K562 (cell line): ENCODE measurements at regions not wholly inside any gene's neighbourhood (a gene's known extent, or its start where the extent isn't known, plus 50 kb on each side); places are given as distances from the start of the nearest gene placed in this dataset.

Source experiments
- CTCF ChIP-seq, 3 experiments: IDR thresholded peaks in 2 of 3; conservative IDR thresholded peaks in 1 of 3; 2 replicates each; pipeline ENCODE4 v1.5.1; 2011 to 2012; ENCODE audit warnings: low read length in 3 of 3, mild to moderate bottlenecking in 3 of 3, control low read depth in 2 of 3, improper control_type of control experiment in 1 of 3, inconsistent platforms in 1 of 3, low read depth in 1 of 3, mixed read lengths in 1 of 3, moderate library complexity in 1 of 3; ENCODE audit not compliant: insufficient read depth in 2 of 3
- E2F6 ChIP-seq, 2 experiments: IDR thresholded peaks; 2 replicates each; pipeline ENCODE4 v1.6.1; 2011; ENCODE audit warnings: borderline replicate concordance in 1 of 2, control low read depth in 1 of 2, low read depth in 1 of 2, low read length in 1 of 2, mild to moderate bottlenecking in 1 of 2, mixed read lengths in 1 of 2, moderate library complexity in 1 of 2; ENCODE audit not compliant: insufficient read depth in 1 of 2, insufficient read length in 1 of 2, poor library complexity in 1 of 2, severe bottlenecking in 1 of 2; ENCODE audit errors: extremely low read depth in 1 of 2
- ERF ChIP-seq: fragments of 450-650 bp; formaldehyde crosslinking; IDR thresholded peaks from 2 replicates; pipeline ENCODE4 v1.4.0; 2020; ENCODE audit warnings: mild to moderate bottlenecking, mixed read lengths
- FOS ChIP-seq: IDR thresholded peaks from 3 replicates; pipeline ENCODE4 v1.6.1; 2011; ENCODE audit not compliant: insufficient read length; ENCODE audit errors: extremely low read depth
- HDAC6 ChIP-seq: IDR thresholded peaks from 2 replicates; pipeline ENCODE4 v1.6.1; 2012; ENCODE audit warnings: low read depth, mild to moderate bottlenecking, control low read depth, inconsistent platforms, low read length, moderate library complexity
- JUNB ChIP-seq: fragments of 450-650 bp; formaldehyde crosslinking; conservative IDR thresholded peaks from 2 replicates; pipeline ENCODE4 v1.4.0; 2020; ENCODE audit warnings: mild to moderate bottlenecking
- KDM5B ChIP-seq: fragments of 200-600 bp; sonication (generic); IDR thresholded peaks from 2 replicates; pipeline ENCODE4 v1.6.1; 2012; ENCODE audit warnings: low read depth, mild to moderate bottlenecking, moderate library complexity, low read length, control low read depth, inconsistent platforms; ENCODE audit not compliant: insufficient replicate concordance
- NCOA4 ChIP-seq: fragments of 450-650 bp; IDR thresholded peaks from 2 replicates; pipeline ENCODE4 v1.6.1; 2018; ENCODE audit warnings: mild to moderate bottlenecking; ENCODE audit not compliant: partially characterized antibody
- SIRT6 ChIP-seq: IDR thresholded peaks from one replicate; pipeline ENCODE4 v1.6.1; 2012; ENCODE audit warnings: low read depth, mild to moderate bottlenecking, control low read depth, inconsistent platforms, low read length, moderate library complexity
- SMAD3 ChIP-seq: fragments of 450-650 bp; formaldehyde crosslinking; conservative IDR thresholded peaks from 2 replicates; pipeline ENCODE4 v1.4.0; 2020; ENCODE audit warnings: mild to moderate bottlenecking
- SREBF1 ChIP-seq: fragments of 150-350 bp; IDR thresholded peaks from 2 replicates; pipeline ENCODE4 v1.6.1; 2014; ENCODE audit warnings: antibody characterized with exemption, low read depth, low read length, borderline replicate concordance
- ZFP91 ChIP-seq: sonication (generic); formaldehyde crosslinking; IDR thresholded peaks from 2 replicates; pipeline ENCODE4 v1.8.0; 2022; ENCODE audit warnings: mild to moderate bottlenecking, missing genetic modification reagents
- ZNF121 ChIP-seq: sonication (generic); formaldehyde crosslinking; conservative IDR thresholded peaks from 2 replicates; pipeline ENCODE4 v1.8.0; 2022; ENCODE audit warnings: missing genetic modification reagents

DNA sequence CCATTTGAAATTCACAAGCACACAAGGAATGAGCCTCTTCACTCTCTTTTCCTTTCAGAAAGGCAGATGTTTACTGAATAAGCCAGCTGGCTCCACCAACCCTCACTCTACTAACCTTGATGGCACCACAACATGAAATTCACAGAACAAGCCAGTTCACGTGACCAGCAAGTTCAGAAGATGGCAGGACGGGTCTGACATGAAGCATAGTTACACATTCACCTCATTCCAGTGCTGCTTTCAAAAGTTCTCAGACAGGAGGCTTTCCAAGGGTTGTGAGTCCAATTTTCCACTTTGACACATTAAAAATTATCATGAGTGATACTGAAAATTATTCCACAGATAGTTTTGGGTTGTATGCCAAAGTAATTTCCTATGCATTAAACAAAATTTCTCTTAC lies 74.2 kb upstream of the MBOAT2 start:
- TF ChIP-seq SIRT6 (no peak), ZFP91 (CRISPR knock-in tag) (no peak), ZNF121 (CRISPR knock-in tag) (no peak), SMAD3 (CRISPR knock-in tag) (no peak), HDAC6 (no peak), CTCF (IDR thresholded peaks at IDR 0.05 in 2 of 3, conservative IDR thresholded peaks at IDR 0.05 in 1 of 3; ENCODE audit: insufficient read depth in 2 of 3, low read depth in 1 of 3, low read length in 3 of 3) (no peak), JUNB (CRISPR knock-in tag) (no peak), FOS (no peak), ERF (no peak), KDM5B (no peak), SREBF1 (no peak), E2F6 (IDR thresholded peaks at IDR 0.05; ENCODE audit: borderline replicate concordance in 1 of 2, extremely low read depth in 1 of 2, insufficient read depth in 1 of 2, insufficient read length in 1 of 2, low read depth in 1 of 2, low read length in 1 of 2, poor library complexity in 1 of 2, severe bottlenecking in 1 of 2) (no peak), NCOA4 (no peak)
